Thyroid gland (tissue), 4 donors: ENCODE measurements at regions not wholly inside any gene's neighbourhood (a gene's known extent, or its start where the extent isn't known, plus 50 kb on each side); places are given as distances from the start of the nearest gene placed in this dataset.

Experiments
- DNase-seq, 2 donors: peaks; one replicate each; pipeline ENCODE4 v3.0.0-alpha.2; 2019
- H3K27ac ChIP-seq, 3 donors: fragments of 200-600 bp; sonication (generic); 1 replicate in 2 of 3; 2 replicates in 1 of 3; pipeline ENCODE4 v1.5.1; 2016 to 2019; ENCODE audit warnings: mild to moderate bottlenecking in 1 of 3, moderate library complexity in 1 of 3
- H3K27me3 ChIP-seq: fragments of 200-600 bp; sonication (generic); one replicate; pipeline ENCODE4 v1.5.1; 2019
- H3K36me3 ChIP-seq, 2 donors: fragments of 200-600 bp; sonication (generic); one replicate each; pipeline ENCODE4 v1.5.1; 2016 to 2019
- H3K4me1 ChIP-seq, 2 donors: fragments of 200-600 bp; sonication (generic); one replicate each; pipeline ENCODE4 v1.5.1; 2017 to 2019
- H3K4me3 ChIP-seq, 3 donors: fragments of 200-600 bp; sonication (generic); replicated peaks in 1 of 3; 1 replicate in 2 of 3; 2 replicates in 1 of 3; pipeline ENCODE4 v1.5.1; 2016; ENCODE audit warnings: mild to moderate bottlenecking in 1 of 3
- H3K9me3 ChIP-seq: fragments of 200-600 bp; sonication (generic); one replicate; pipeline ENCODE4 v1.5.1; 2017
- CTCF ChIP-seq, 6 experiments: fragments of 200-600 bp in 3 of 6; fragments of 450-650 bp in 3 of 6; sonication (generic) in 3 of 6; IDR thresholded peaks; one replicate each; pipeline ENCODE4 v1.5.1; 2016 to 2019; ENCODE audit warnings: antibody characterized with exemption in 6 of 6, mild to moderate bottlenecking in 2 of 6, inconsistent platforms in 1 of 6, moderate library complexity in 1 of 6
- POLR2A ChIP-seq, 2 donors: fragments of 450-650 bp; IDR thresholded peaks; one replicate each; pipeline ENCODE4 v1.6.1; 2017; ENCODE audit warnings: antibody characterized with exemption in 2 of 2, mild to moderate bottlenecking in 2 of 2, moderate library complexity in 1 of 2
- WGBS, 2 donors: methylation state at CpG; one replicate each; pipeline ENCODE4 v1.1.5; 2017; 5-methylcytosine and 5-hydroxymethylcytosine counted together
- intact Hi-C: fragments of 100-400 bp; cut with DNase I; formaldehyde crosslinking; loops from one replicate; pipeline ENCODE4 v1.15.1; 2023

GRCh38 chr3:43214616-43215015 lies 71.7 kb upstream of the SNRK start:
- H3K27ac ChIP-seq = no peak overlapping the region
- H3K36me3 ChIP-seq = no peaks in the 10 kb centered on the region
- TF ChIP-seq POLR2A (IDR thresholded peaks at IDR 0.05) (no peak), CTCF (IDR thresholded peaks at IDR 0.05) (no peak)
- H3K9me3 ChIP-seq = no peaks in the 10 kb centered on the region
- intact Hi-C loops = no loop called here
- no peaks in the 10 kb centered on the region for H3K4me1 ChIP-seq
- 89 to 90% methylated on average over 4 of the region's 4 CpGs for WGBS, 2 donors
- DNase-seq = no peak
- H3K27me3 ChIP-seq = no peaks in the 10 kb centered on the region
- H3K4me3 ChIP-seq = no peak overlapping the region

GRCh38 chr3:43213631-43214030 lies 72.7 kb upstream of the SNRK start:
- WGBS, 2 donors = 74 to 93% methylated on average over 1 of the region's 1 CpG
- no peak for TF ChIP-seq POLR2A (IDR thresholded peaks at IDR 0.05)
- TF ChIP-seq CTCF (IDR thresholded peaks at IDR 0.05) = no peak
- intact Hi-C loops = no loop called here

GRCh38 chr3:43212914-43213611 lies 73.3 kb upstream of the SNRK start:
- Histone ChIP-seq H3K4me3 (no peak overlapping the region), H3K9me3 (no peaks in the 10 kb centered on the region), H3K36me3 (no peaks in the 10 kb centered on the region), H3K27me3 (no peaks in the 10 kb centered on the region), H3K27ac (no peak overlapping the region), H3K4me1 (no peaks in the 10 kb centered on the region)
- DNase-seq = no peak
- WGBS, 2 donors = 88 to 89% methylated on average over 8 of the region's 8 CpGs
- intact Hi-C loops = no loop called here
- no peak for TF ChIP-seq CTCF (IDR thresholded peaks at IDR 0.05)
- TF ChIP-seq POLR2A (IDR thresholded peaks at IDR 0.05) = no peak

More at GRCh38 chr3:43213631-43214030, 72.7 kb upstream of the SNRK start:
- no peak for DNase-seq
- H3K9me3 ChIP-seq = no peaks in the 10 kb centered on the region
- H3K27ac ChIP-seq = no peak overlapping the region
- no peak overlapping the region for H3K4me3 ChIP-seq
- H3K27me3 ChIP-seq = no peaks in the 10 kb centered on the region
- H3K36me3 ChIP-seq = no peaks in the 10 kb centered on the region
- no peaks in the 10 kb centered on the region for H3K4me1 ChIP-seq

GRCh38 chr3:43211681-43212080 lies 74.7 kb upstream of the SNRK start:
- intact Hi-C loops = no loop called here
- no peaks in the 10 kb centered on the region for H3K27me3 ChIP-seq
- H3K4me3 ChIP-seq = no peak overlapping the region
- DNase-seq = no peak
- TF ChIP-seq POLR2A (IDR thresholded peaks at IDR 0.05) (no peak), CTCF (IDR thresholded peaks at IDR 0.05) (no peak)
- H3K9me3 ChIP-seq = no peaks in the 10 kb centered on the region
- no peaks in the 10 kb centered on the region for H3K36me3 ChIP-seq
- no peak overlapping the region for H3K27ac ChIP-seq
- 93 to 97% methylated on average over 5 of the region's 5 CpGs for WGBS, 2 donors
- H3K4me1 ChIP-seq = no peaks in the 10 kb centered on the region

GRCh38 chr3:43210049-43211027 lies 76.0 kb upstream of the SNRK start:
- intact Hi-C loops = no loop called here
- no peak for TF ChIP-seq POLR2A (IDR thresholded peaks at IDR 0.05)
- no peak for TF ChIP-seq CTCF (IDR thresholded peaks at IDR 0.05)
- no peaks in the 10 kb centered on the region for H3K4me1 ChIP-seq
- no peaks in the 10 kb centered on the region for H3K27me3 ChIP-seq
- no peaks in the 10 kb centered on the region for H3K9me3 ChIP-seq
- peak in 1 of 2 donors; percentile 9 for DNase-seq
- H3K27ac ChIP-seq = no peak overlapping the region
- no peak overlapping the region for H3K4me3 ChIP-seq
- no peaks in the 10 kb centered on the region for H3K36me3 ChIP-seq
- 86 to 91% methylated on average over 8 of the region's 8 CpGs for WGBS, 2 donors
